Stomach (tissue), 8 donors: ENCODE measurements at regions not wholly inside any gene's neighbourhood (a gene's known extent, or its start where the extent isn't known, plus 50 kb on each side); places are given as distances from the start of the nearest gene placed in this dataset.

Experiments used
- DNase-seq, 2 donors: peaks; one replicate each; pipeline versions ENCODE4 v3.0.0 to v3.0.0-alpha.2; 2013 to 2019
- H3K27ac ChIP-seq, 5 donors: fragments of 200-600 bp in 4 of 5; sonication (generic) in 4 of 5; one replicate each; pipeline ENCODE4 v1.5.1; 2013 to 2019; ENCODE audit warnings: mild to moderate bottlenecking in 1 of 5, moderate library complexity in 1 of 5
- H3K27me3 ChIP-seq, 3 donors: fragments of 200-600 bp; sonication (generic); one replicate each; pipeline ENCODE4 v1.5.1; 2017 to 2019; ENCODE audit warnings: mixed run types in 1 of 3
- H3K36me3 ChIP-seq, 4 donors: fragments of 200-600 bp; sonication (generic); 1 replicate in 3 of 4; 2 replicates in 1 of 4; pipeline ENCODE4 v1.5.1; 2016 to 2019
- H3K4me1 ChIP-seq, 4 donors: fragments of 200-600 bp; sonication (generic); one replicate each; pipeline ENCODE4 v1.5.1; 2016 to 2019
- H3K4me3 ChIP-seq, 4 donors: fragments of 200-600 bp; sonication (generic) in 3 of 4; one replicate each; pipeline ENCODE4 v1.5.1; 2016 to 2019; ENCODE audit warnings: mild to moderate bottlenecking in 1 of 4
- H3K9me3 ChIP-seq, 4 donors: fragments of 200-600 bp; sonication (generic); one replicate each; pipeline ENCODE4 v1.5.1; 2016 to 2019
- EP300 ChIP-seq: sonication (generic); formaldehyde crosslinking; IDR thresholded peaks from one replicate; pipeline ENCODE4 v1.6.1; 2017; ENCODE audit warnings: antibody characterized with exemption
- POLR2A ChIP-seq, 4 donors: fragments of 450-650 bp; IDR thresholded peaks; one replicate each; pipeline ENCODE4 v1.6.1; 2016; ENCODE audit warnings: antibody characterized with exemption in 4 of 4, control low read depth in 2 of 4, mild to moderate bottlenecking in 1 of 4, moderate library complexity in 1 of 4
- POLR2AphosphoS5 ChIP-seq, 3 donors: sonication (generic); formaldehyde crosslinking; IDR thresholded peaks; one replicate each; pipeline ENCODE4 v1.6.1; 2016; ENCODE audit warnings: antibody characterized with exemption in 3 of 3
- WGBS, 5 donors: extraction: QIAGEN DNeasy Blood & Tissue Kit in 3 of 5; methylation state at CpG; one replicate each; pipeline versions ENCODE4 v1.1.5 to v1.1.7; 2013 to 2018; 5-methylcytosine and 5-hydroxymethylcytosine counted together
- intact Hi-C: fragments of 100-400 bp; cut with DNase I; formaldehyde crosslinking; loops from one replicate; pipeline ENCODE4 v1.15.1; 2023; ENCODE audit warnings: low total_unique reads
- TF ChIP-seq, protein P1 (sequence below), 7 experiments: fragments of 450-650 bp in 4 of 7; fragments of 200-600 bp in 3 of 7; sonication (generic) in 3 of 7; IDR thresholded peaks; one replicate each; pipeline ENCODE4 v1.5.1; 2016 to 2019; ENCODE audit warnings: antibody characterized with exemption in 7 of 7, control low read depth in 2 of 7, mild to moderate bottlenecking in 1 of 7
- donor health status: healthy with polysubstance abuse.
- donor health status: Bipolar disorder and iron deficiency.
- donor health status: healthy.

DNA sequence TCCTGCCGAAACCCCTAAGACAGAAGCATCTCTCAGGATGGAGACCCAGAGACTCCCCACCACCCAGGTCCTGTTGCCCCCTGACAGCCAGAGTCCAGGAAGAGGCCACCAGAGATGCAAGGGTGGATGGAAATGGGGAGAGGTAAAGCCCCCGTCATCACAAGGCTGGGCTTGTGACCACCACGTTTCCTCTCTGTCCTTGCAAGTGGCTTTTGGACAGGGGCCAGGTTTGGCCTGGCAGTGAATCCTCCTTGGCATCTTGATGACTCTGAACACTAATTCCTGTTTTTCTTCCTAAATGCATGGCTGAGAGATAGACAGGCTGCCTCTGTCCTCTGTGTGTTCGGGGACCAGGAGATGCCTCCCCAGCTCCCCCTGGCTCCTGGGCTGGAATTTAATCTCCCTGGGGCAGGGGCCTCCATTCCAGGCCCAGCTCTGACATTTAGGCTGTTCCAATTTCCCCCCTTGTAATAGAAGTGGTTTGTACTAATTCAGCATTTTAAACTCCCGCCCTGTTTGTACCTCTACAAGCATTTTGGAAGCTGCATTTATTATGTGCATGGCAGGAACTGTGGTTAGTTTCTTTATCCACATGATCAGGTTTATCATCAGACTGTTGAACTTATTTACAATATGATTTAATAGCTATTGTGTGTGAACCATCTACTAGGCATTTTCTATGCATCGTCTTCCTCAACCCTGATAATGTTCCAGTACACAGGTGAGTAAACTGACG, 116.1 kb upstream of the IRX6 start:
- Histone ChIP-seq H3K4me1 (no peaks in the 10 kb centered on the region), H3K27ac (no peak overlapping the region), H3K9me3 (no peaks in the 10 kb centered on the region), H3K36me3 (no peaks in the 10 kb centered on the region), H3K27me3 (peaks cover 0 to 8% (median 0%) of the 10 kb centered on the region in 3 donors), H3K4me3 (no peak overlapping the region)
- peak in 1 of 2 donors; percentile 2 for DNase-seq
- TF ChIP-seq EP300 (no peak), POLR2AphosphoS5 (IDR thresholded peaks at IDR 0.05) (no peak), POLR2A (IDR thresholded peaks at IDR 0.05) (no peak)
- TF ChIP-seq, protein P1, sequence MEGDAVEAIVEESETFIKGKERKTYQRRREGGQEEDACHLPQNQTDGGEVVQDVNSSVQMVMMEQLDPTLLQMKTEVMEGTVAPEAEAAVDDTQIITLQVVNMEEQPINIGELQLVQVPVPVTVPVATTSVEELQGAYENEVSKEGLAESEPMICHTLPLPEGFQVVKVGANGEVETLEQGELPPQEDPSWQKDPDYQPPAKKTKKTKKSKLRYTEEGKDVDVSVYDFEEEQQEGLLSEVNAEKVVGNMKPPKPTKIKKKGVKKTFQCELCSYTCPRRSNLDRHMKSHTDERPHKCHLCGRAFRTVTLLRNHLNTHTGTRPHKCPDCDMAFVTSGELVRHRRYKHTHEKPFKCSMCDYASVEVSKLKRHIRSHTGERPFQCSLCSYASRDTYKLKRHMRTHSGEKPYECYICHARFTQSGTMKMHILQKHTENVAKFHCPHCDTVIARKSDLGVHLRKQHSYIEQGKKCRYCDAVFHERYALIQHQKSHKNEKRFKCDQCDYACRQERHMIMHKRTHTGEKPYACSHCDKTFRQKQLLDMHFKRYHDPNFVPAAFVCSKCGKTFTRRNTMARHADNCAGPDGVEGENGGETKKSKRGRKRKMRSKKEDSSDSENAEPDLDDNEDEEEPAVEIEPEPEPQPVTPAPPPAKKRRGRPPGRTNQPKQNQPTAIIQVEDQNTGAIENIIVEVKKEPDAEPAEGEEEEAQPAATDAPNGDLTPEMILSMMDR (IDR thresholded peaks at IDR 0.05): no peak
- intact Hi-C loops: no loop called here
- 57 to 66% (median 63%) methylated on average over 5 to 7 of the region's 7 CpGs for WGBS, 5 donors

DNA sequence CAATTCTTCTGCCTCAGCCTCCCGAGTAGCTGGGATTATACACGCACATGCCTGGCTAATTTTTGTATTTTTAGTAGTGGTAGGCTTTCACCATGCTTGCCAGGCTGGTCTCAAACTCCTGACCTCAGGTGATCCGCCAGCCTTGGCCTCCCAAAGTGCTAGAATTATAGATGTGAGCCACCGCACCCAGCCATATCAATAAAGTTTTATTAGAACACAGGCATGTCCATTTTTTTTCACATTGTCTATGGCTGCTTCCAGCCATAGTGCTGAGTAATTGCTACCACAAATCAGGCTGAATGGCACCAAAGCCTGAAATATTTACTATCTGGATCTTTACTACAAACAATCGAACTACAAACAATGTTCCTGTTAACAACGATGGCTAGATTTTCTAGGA, 114.4 kb upstream of the IRX6 start:
- Histone ChIP-seq H3K36me3 (no peaks in the 10 kb centered on the region), H3K4me3 (no peak overlapping the region), H3K4me1 (no peaks in the 10 kb centered on the region), H3K27ac (no peak overlapping the region), H3K27me3 (peaks cover 0 to 8% (median 0%) of the 10 kb centered on the region in 3 donors), H3K9me3 (no peaks in the 10 kb centered on the region)
- WGBS, 5 donors: 76 to 82% (median 79%) methylated on average over 6 of the region's 6 CpGs
- intact Hi-C loops: no loop called here
- TF ChIP-seq POLR2AphosphoS5 (IDR thresholded peaks at IDR 0.05) (no peak), POLR2A (IDR thresholded peaks at IDR 0.05) (no peak), EP300 (no peak)
- TF ChIP-seq, protein P1 (IDR thresholded peaks at IDR 0.05): no peak
- no peak for DNase-seq

DNA sequence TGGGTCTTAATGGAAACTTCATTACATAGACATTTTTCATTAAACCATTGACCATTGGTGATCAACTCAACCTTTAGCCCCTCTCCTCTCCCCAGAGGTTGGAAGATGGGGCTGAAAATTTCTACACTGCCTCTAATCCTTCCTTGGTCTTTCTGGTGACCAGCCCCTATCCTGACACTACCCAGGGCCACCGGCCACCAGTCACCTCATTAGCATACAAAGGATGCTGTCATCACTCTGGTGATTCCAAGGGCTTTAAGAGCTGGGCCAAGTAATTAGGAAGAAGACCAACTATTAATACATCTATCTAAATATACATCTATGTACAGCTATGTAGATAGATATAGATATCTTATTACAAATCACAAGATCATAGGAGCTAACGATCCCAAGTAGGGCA, 111.2 kb upstream of the IRX6 start:
- Histone ChIP-seq H3K9me3 (no peaks in the 10 kb centered on the region), H3K4me3 (no peak overlapping the region), H3K36me3 (no peaks in the 10 kb centered on the region), H3K27me3 (no peaks in the 10 kb centered on the region), H3K27ac (no peak overlapping the region), H3K4me1 (no peaks in the 10 kb centered on the region)
- no peak for DNase-seq
- no peak for TF ChIP-seq EP300
- no peak for TF ChIP-seq POLR2A (IDR thresholded peaks at IDR 0.05)
- TF ChIP-seq POLR2AphosphoS5 (IDR thresholded peaks at IDR 0.05): no peak
- intact Hi-C loops: no loop called here
- 58 to 77% (median 76%) methylated on average over 2 of the region's 2 CpGs for WGBS, 5 donors

DNA sequence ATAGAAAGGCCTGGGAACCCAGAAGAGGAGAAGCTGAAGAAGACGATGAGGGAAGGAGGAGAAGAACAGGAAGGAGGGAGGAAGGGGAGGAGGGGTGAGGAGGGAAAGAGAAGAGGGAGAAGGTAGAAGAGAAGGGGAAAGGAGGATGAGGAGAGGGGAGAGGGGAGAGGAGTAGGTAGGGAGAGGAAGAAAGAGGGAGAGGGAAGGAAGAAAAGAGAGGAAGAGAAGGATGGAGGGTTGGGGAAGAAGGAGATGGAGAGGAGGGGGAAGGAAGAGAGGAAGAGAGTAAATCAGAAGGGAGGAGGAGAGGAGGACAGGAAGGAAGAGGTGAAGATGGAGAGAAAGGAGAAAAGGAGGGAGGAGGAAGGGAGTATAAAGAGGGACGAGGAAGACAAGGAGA, 109.6 kb upstream of the IRX6 start:
- no peak for TF ChIP-seq POLR2A (IDR thresholded peaks at IDR 0.05)
- TF ChIP-seq, protein P1 (IDR thresholded peaks at IDR 0.05): no peak
- TF ChIP-seq EP300: no peak
- no peak for TF ChIP-seq POLR2AphosphoS5 (IDR thresholded peaks at IDR 0.05)
- Histone ChIP-seq H3K4me3 (no peak overlapping the region), H3K4me1 (no peaks in the 10 kb centered on the region), H3K27ac (no peak overlapping the region), H3K9me3 (no peaks in the 10 kb centered on the region), H3K36me3 (no peaks in the 10 kb centered on the region), H3K27me3 (peaks cover 0 to 7% (median 0%) of the 10 kb centered on the region in 3 donors)
- no peak for DNase-seq
- WGBS, 5 donors: 6 to 54% (median 32%) methylated on average over 2 of the region's 2 CpGs
- intact Hi-C loops: no loop called here

DNA sequence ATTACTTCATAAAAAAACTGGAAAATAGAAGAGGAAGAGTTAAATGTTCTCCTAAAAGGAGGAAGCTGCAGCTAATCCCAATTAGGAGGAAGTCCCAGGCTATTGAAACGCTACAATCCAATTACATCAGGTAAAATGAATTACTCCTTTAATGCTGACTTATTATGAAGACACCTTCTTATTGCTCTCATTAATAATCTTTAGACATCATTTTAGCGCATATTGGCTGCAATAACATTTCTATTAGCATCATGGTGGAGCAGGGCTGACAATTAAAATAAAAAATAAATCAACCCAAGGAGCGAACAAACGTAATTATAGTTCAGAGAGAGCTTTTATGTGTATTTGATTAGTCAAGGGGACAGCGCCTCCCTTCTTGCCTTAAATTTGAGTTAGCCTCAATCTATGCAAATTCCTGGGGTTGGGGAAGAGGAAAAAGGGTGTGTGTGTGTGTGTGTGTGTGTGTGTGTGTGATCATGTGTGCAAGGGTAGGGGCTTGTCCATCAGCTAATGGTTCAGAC, 109.0 kb upstream of the IRX6 start:
- no peaks in the 10 kb centered on the region for H3K36me3 ChIP-seq

More for the DNA sequence above, 109.0 kb upstream of the IRX6 start:
- Histone ChIP-seq H3K27me3 (peaks cover 0 to 10% (median 0%) of the 10 kb centered on the region in 3 donors), H3K4me1 (no peaks in the 10 kb centered on the region), H3K4me3 (no peak overlapping the region), H3K9me3 (no peaks in the 10 kb centered on the region), H3K27ac (no peak overlapping the region)
- no peak for DNase-seq
- intact Hi-C loops: no loop called here
- 66 to 80% (median 73%) methylated on average over 5 of the region's 5 CpGs for WGBS, 5 donors
- TF ChIP-seq EP300 (no peak), POLR2AphosphoS5 (IDR thresholded peaks at IDR 0.05) (no peak), POLR2A (IDR thresholded peaks at IDR 0.05) (no peak)
- TF ChIP-seq, protein P1 (IDR thresholded peaks at IDR 0.05): no peak
